ENCODE measurements at regions not wholly inside any gene's neighbourhood (a gene's known extent, or its start where the extent isn't known, plus 50 kb on each side); places are given as distances from the start of the nearest gene placed in this dataset.

- TF ChIP-seq NFIC (IDR thresholded peaks at IDR 0.05; ENCODE audit: borderline replicate concordance) (no peak), SMC3 (IDR thresholded peaks at IDR 0.05; ENCODE audit: low read depth, low read length) (no peak), USF1 (IDR thresholded peaks at IDR 0.05; ENCODE audit: borderline replicate concordance, low read depth) (no peak), NRF1 (IDR thresholded peaks at IDR 0.05; ENCODE audit: low read depth, low read length) (no peak), MXI1 (IDR thresholded peaks at IDR 0.05; ENCODE audit: low read depth, low read length) (no peak), SIN3A (IDR thresholded peaks at IDR 0.05; ENCODE audit: borderline replicate concordance, low read depth, low read length) (no peak), REST (IDR thresholded peaks at IDR 0.05; ENCODE audit: low read depth, low read length) (no peak), GATA2 (CRISPR knock-in tag; IDR thresholded peaks at IDR 0.05) (no peak), RAD21 (IDR thresholded peaks at IDR 0.05; ENCODE audit: low read length) (no peak), EZH2phosphoT487 (IDR thresholded peaks at IDR 0.05; ENCODE audit: borderline replicate concordance, low read depth) (no peak), IRF3 (IDR thresholded peaks at IDR 0.05; ENCODE audit: low read depth, low read length) (no peak), TEAD4 (IDR thresholded peaks at IDR 0.05; ENCODE audit: borderline replicate concordance, insufficient read depth) (no peak), EP300 (IDR thresholded peaks at IDR 0.05; ENCODE audit: borderline replicate concordance in 1 of 2, low read depth in 1 of 2, low read length in 1 of 2) (no peak), PBX3 (IDR thresholded peaks at IDR 0.05) (no peak), RCOR1 (IDR thresholded peaks at IDR 0.05; ENCODE audit: low read length) (no peak), GABPA (IDR thresholded peaks at IDR 0.05; ENCODE audit: low read depth) (no peak)
- Histone ChIP-seq H3K27me3 (ENCODE audit: insufficient read depth) (no peaks in the 10 kb centered on the region), H3K9me2 (no peaks in the 10 kb centered on the region), H3K9me3 (no peaks in the 10 kb centered on the region), H3K27ac (ENCODE audit: low read depth in 2 of 2, low read length in 1 of 2) (no peak overlapping the region), H3K4me2 (no peak overlapping the region), H3F3A (replicated peaks; ENCODE audit: insufficient read depth) (peaks cover 13% of the 10 kb centered on the region), H4K20me1 (ENCODE audit: insufficient read depth) (no peaks in the 10 kb centered on the region), H3K79me2 (ENCODE audit: insufficient read depth) (no peaks in the 10 kb centered on the region), H3K36me3 (replicated peaks in 1 of 2; ENCODE audit: control insufficient read depth in 1 of 2, insufficient read depth in 2 of 2, low read length in 1 of 2) (no peaks in the 10 kb centered on the region), H3K4me1 (ENCODE audit: control insufficient read depth in 1 of 2, insufficient read depth in 2 of 2, low read depth in 1 of 2, low read length in 1 of 2) (peaks cover 0 to 12% of the 10 kb centered on the region in 2 experiments; a peak in 3 of 4 replicates), H3K4me3 (ENCODE audit: low read depth in 2 of 2, low read length in 1 of 2) (no peak overlapping the region), H2AFZ (ENCODE audit: low read depth) (no peak overlapping the region), H3K9ac (no peak overlapping the region)
- DNase-seq, result no peak
- CTCF ChIA-PET, result no interaction called here
- POLR2A ChIA-PET, result no interaction called here
- WGBS (ENCODE audit: low lambda C conversion rate), result 83% methylated on average over 3 of the region's 3 CpGs
Observed at GRCh38 chr2:149664896-149665295, 77.3 kb upstream of the MMADHC start.
